T-helper 17 cell (primary cell): ENCODE measurements at regions not wholly inside any gene's neighbourhood (a gene's known extent, or its start where the extent isn't known, plus 50 kb on each side); places are given as distances from the start of the nearest gene placed in this dataset.
"Not testable (repeated sequence)": the region's sequence is repeated elsewhere in the genome, so short reads cannot be mapped to it uniquely, and the experiment has no call there.

ENCODE experiments used
- ATAC-seq: fragments of 150-1000 bp; cut with Tn5 transposase; 2 replicates; pipeline ENCODE4 v1.10.0; 2021; ENCODE audit warnings: mild to moderate bottlenecking, moderate library complexity
- DNase-seq, 3 donors: peaks; one replicate each; pipeline versions ENCODE4 v3.0.0 to v3.0.0-alpha.2; 2020 to 2021
- H3K9me3 ChIP-seq: one replicate; pipeline ENCODE4 v1.7.0; 2013; ENCODE audit warnings: low read length, mild to moderate bottlenecking; ENCODE audit not compliant: control insufficient read depth, poor library complexity, severe bottlenecking
- H3K27ac Mint-ChIP-seq: one replicate; pipeline ENCODE4 v1.8.0; 2022; ENCODE audit warnings: mild to moderate bottlenecking, moderate library complexity, mixed read lengths
- H3K27me3 Mint-ChIP-seq: one replicate; pipeline ENCODE4 v1.8.0; 2022; ENCODE audit warnings: mixed read lengths
- H3K36me3 Mint-ChIP-seq: one replicate; pipeline ENCODE4 v1.8.0; 2022; ENCODE audit warnings: low read depth, mixed read lengths
- H3K4me1 Mint-ChIP-seq: one replicate; pipeline ENCODE4 v1.8.0; 2022; ENCODE audit warnings: mild to moderate bottlenecking, mixed read lengths
- H3K4me3 Mint-ChIP-seq: one replicate; pipeline ENCODE4 v1.8.0; 2022; ENCODE audit warnings: mild to moderate bottlenecking, moderate library complexity, mixed read lengths

DNA sequence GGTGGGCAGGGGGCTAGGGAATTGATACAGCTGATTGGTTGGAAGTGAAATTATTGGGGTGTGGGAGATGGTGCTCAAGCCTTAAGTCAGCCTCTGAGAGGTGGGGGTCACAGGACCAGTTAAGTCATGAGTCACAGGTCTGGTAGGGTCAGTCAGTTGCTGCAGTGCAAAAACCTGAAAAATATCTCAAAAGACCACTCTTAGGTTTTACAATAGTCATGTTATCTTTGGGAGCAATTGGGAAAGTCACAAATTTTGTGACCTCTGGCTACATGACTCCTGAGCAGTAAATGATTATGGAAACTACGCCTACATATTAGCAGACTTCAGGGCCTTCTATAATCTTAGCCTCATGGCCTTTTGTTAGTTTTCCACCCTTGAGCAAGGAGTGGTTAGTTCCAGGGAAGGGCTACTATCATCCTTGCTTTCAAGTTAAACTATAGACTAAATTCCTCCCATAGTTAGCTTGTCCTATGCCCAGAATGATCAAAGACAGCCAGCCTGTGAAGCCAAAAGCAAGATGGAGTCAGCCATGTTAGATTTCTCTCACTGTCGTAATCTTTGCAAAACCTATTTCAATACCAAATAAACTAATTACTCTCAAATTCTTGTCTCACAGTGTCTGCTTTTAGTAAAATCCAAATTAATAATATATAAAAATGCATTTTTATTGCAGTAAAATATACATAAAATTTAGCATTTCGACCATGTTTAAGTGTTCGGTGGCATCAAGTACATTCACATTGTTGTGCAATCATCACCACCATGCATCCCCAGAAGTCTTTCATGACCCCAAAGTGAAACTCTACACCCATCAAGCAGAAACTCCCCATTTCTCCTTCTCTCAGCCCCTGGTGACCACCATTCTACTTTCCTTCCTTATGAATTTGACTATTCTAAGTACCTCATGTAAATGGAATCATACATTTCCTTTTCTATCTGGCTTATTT, 60.9 kb upstream of the CD2AP start:
- no peaks in the 10 kb centered on the region for H3K9me3 ChIP-seq
- Mint-ChIP-seq H3K27ac (no peak overlapping the region), H3K4me3 (no peak overlapping the region), H3K36me3 (no peaks in the 10 kb centered on the region), H3K4me1 (peaks cover 13% of the 10 kb centered on the region), H3K27me3 (no peaks in the 10 kb centered on the region)
- no peak for DNase-seq
- ATAC-seq = no peak

GRCh38 chr6:47419621-47420020, 58.0 kb upstream of the CD2AP start:
- Mint-ChIP-seq H3K27me3 (peaks cover 6% of the 10 kb centered on the region), H3K27ac (no peak overlapping the region), H3K36me3 (peaks cover 8% of the 10 kb centered on the region), H3K4me3 (no peak overlapping the region), H3K4me1 (peaks cover 6% of the 10 kb centered on the region)
- DNase-seq (no peak), ATAC-seq (no peak)
- H3K9me3 ChIP-seq = no peaks in the 10 kb centered on the region

GRCh38 chr6:47420394-47421371, 56.9 kb upstream of the CD2AP start:
- Mint-ChIP-seq H3K27ac (no peak overlapping the region), H3K36me3 (peaks cover 8% of the 10 kb centered on the region), H3K4me3 (no peak overlapping the region), H3K4me1 (no peaks in the 10 kb centered on the region), H3K27me3 (peaks cover 6% of the 10 kb centered on the region)
- no peaks in the 10 kb centered on the region for H3K9me3 ChIP-seq
- no peak for DNase-seq
- ATAC-seq = no peak

GRCh38 chr6:47423079-47423478, 54.5 kb upstream of the CD2AP start:
- DNase-seq (no peak), ATAC-seq (no peak)
- Mint-ChIP-seq H3K27ac (no peak overlapping the region), H3K4me1 (no peaks in the 10 kb centered on the region), H3K27me3 (peaks cover 6% of the 10 kb centered on the region), H3K4me3 (no peak overlapping the region), H3K36me3 (peaks cover 8% of the 10 kb centered on the region)
- no peaks in the 10 kb centered on the region for H3K9me3 ChIP-seq

DNA sequence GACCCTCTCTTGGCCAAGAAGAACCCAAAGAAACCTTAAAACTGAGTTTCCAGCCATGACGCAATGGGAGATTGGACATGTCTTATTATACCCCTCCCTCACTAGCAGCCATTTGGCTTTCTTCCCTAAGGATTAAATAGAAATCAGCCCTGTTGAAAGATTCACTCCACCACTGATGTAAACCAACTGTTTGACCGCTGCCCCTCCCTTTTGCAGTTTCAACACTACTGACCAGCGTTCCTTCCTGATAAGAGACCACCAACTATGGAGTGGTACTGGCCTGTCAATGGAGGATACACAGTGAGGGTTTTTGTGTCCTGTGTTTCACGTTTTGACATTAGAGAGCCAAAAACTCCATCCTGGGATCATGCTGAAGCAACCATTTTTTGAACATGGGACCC, 53.2 kb upstream of the CD2AP start:
- DNase-seq = no peak
- no peaks in the 10 kb centered on the region for H3K9me3 ChIP-seq
- H3K36me3 Mint-ChIP-seq = peaks cover 8% of the 10 kb centered on the region
- ATAC-seq = no peak
- H3K27me3 Mint-ChIP-seq = peaks cover 6% of the 10 kb centered on the region
- no peak overlapping the region for H3K27ac Mint-ChIP-seq
- no peaks in the 10 kb centered on the region for H3K4me1 Mint-ChIP-seq
- no peak overlapping the region for H3K4me3 Mint-ChIP-seq

DNA sequence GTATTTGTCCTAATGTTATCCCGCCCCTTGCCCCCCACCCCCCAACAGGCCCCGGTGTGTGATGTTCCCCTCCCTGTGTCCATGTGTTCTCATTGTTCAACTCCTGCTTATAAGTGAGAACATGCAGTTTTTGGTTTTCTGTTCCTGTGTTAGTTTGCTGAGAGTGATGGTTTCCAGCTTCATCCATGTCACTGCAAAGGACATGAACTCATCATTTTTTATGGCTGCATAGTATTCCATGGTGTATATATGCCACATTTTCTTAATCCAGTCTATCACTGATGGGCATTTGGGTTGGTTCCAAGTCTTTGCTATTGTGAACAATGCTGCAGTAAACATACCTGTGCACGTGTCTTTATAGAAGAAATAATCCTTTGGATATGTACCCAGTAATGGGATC, 51.9 kb upstream of the CD2AP start:
- H3K27me3 Mint-ChIP-seq, H3K36me3 Mint-ChIP-seq, H3K4me1 Mint-ChIP-seq, H3K27ac Mint-ChIP-seq, DNase-seq, ATAC-seq, H3K9me3 ChIP-seq, H3K4me3 Mint-ChIP-seq: not testable (repeated sequence)

DNA sequence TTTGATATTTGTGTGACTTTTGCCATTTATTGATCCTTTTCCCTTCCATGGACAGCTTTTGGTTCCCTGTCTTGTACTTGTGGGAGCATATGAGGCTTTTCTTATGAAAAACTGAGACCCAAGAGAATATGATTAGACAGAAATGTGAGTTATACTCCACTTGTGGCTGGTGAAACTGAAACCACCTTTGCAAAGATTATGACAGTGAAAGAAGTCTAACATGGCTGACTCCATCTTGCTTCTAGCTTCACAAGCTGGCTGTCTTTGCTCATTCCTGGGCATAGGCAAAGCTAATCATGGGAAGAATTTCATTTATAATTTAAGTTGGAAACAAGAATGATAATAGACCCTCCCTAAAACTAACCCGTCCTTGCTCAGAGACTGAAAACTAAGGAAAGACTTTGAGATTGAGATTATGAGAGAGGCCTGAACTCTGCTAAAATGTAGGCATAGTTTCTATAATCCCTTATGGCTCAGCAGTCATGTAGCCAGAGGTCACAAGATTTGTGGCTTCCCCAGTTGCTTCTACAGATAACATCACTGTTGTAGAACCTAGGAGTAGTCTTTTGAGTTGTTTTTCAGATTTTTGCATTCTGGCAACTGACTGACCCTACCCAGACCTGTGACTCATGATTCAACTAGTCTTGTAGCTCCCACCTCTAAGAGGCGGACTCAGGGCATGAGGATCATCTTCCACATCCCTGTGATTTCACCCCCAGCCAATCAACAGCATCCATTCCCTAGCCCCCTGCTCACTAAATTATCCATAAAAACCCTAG, 50.9 kb upstream of the CD2AP start:
- no peak for ATAC-seq
- Mint-ChIP-seq H3K27ac (no peak overlapping the region), H3K27me3 (peaks cover 6% of the 10 kb centered on the region)

DNA sequence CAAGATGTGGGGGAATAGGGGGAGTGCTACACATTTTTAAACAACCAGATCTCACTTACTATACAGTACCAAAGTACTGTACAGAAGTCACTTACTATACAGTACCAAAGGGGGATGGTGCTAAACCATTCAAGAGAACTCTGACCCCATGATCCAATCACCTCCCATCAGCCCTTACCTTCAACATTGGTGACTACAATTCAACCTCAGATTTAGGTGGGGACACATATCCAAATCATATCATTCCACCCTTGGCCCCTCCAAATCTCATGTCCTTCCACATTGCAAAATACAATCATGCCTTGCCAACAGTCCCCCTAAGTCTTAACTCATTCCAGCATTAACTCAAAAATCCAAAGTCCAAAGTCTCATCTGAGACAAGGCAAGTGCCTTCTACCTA, 49.9 kb upstream of the CD2AP start:
- H3K9me3 ChIP-seq = no peaks in the 10 kb centered on the region

More for the DNA sequence above, 50.9 kb upstream of the CD2AP start:
- H3K9me3 ChIP-seq = no peaks in the 10 kb centered on the region
- Mint-ChIP-seq H3K4me1 (no peaks in the 10 kb centered on the region), H3K4me3 (no peak overlapping the region), H3K36me3 (peaks cover 11% of the 10 kb centered on the region)
- DNase-seq = no peak

More for the DNA sequence above, 49.9 kb upstream of the CD2AP start:
- Mint-ChIP-seq H3K4me3 (no peak overlapping the region), H3K36me3 (peaks cover 3% of the 10 kb centered on the region), H3K4me1 (no peaks in the 10 kb centered on the region), H3K27me3 (no peaks in the 10 kb centered on the region), H3K27ac (no peak overlapping the region)
- DNase-seq = no peak
- ATAC-seq = no peak
